ENCODE measurements at regions not wholly inside any gene's neighbourhood (a gene's known extent, or its start where the extent isn't known, plus 50 kb on each side); places are given as distances from the start of the nearest gene placed in this dataset.
"Not testable (repeated sequence)": the region's sequence is repeated elsewhere in the genome, so short reads cannot be mapped to it uniquely, and the experiment has no call there.

- DNase-seq; intact Hi-C loops (cut with DNase I); ATAC-seq (ENCODE audit: poor library complexity): not testable (repeated sequence)
Observed at GRCh38 chr7:46039813-46040212, 118.7 kb upstream of the IGFBP3 start.

GRCh38 chr7:46035166-46035565, 114.1 kb upstream of the IGFBP3 start:
- intact Hi-C loops (cut with DNase I), result no loop called here
- DNase-seq, result no peak

DNA sequence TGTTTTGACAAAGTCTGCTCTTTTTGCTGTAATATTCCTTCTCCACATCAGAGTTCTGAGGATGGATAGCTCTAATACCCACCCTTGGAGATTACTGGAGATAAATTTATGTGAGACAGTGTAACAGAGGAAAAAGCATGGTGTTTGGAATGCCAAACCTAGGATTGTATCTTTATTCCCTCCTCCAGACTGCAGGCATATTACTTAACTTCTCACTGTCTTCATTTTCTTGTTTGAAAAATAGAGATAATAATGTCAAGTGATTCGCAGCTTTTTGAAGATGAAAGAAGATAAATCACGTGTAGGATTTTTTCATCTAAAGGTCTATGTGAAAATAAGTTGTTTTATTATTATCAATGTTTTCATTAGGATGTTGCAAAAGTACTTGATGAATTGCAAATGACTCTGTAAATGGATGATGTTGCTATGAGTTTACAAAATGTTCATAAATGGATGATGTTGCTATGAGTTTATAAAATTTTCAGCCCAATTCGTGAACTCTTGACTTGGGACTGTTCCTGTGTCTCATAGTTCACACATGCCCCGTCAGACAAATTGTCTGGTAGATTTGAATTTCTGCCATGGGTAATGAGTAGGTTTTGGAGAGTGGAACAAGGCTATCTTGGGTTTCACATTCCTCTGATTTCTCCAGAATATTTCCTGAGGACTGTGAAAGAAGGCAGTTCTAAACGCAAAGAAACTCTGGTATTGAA, 113.1 kb upstream of the IGFBP3 start:
- ATAC-seq (ENCODE audit: poor library complexity), result peak; percentile 42
- no peak for DNase-seq
- intact Hi-C loops (cut with DNase I), result no loop called here

More at GRCh38 chr7:46035166-46035565, 114.1 kb upstream of the IGFBP3 start:
- ATAC-seq (ENCODE audit: poor library complexity), result no peak

GRCh38 chr7:46033592-46033991, 112.5 kb upstream of the IGFBP3 start:
- intact Hi-C loops (cut with DNase I), result no loop called here
- ATAC-seq (ENCODE audit: poor library complexity) (peak; percentile 95), DNase-seq (peak; percentile 43)

DNA sequence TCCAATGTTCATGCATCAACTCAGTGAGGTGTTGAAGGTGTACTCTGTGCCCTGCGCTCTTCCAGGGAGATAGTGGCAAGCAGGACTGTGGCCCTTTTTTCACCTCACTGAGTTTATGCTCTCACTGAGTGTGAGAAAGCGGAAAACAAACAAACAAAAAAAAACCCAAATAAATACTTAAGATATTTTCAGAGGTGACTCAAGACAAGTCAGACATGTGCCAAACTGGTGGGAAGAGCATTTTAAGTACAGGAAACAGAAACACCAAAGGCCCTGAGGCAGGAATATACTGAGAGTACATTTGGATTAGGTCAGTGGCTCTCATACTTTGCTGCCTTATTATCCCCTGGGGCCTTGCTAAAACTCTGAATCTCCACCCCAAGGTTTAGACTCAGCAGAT, 111.9 kb upstream of the IGFBP3 start:
- intact Hi-C loops (cut with DNase I), result no loop called here
- DNase-seq, result no peak
- peak; percentile 9 for ATAC-seq (ENCODE audit: poor library complexity)

- ATAC-seq (ENCODE audit: poor library complexity) (no peak), DNase-seq (no peak)
- intact Hi-C loops (cut with DNase I), result no loop called here
Observed at GRCh38 chr7:46032353-46032752, 111.3 kb upstream of the IGFBP3 start.

DNA sequence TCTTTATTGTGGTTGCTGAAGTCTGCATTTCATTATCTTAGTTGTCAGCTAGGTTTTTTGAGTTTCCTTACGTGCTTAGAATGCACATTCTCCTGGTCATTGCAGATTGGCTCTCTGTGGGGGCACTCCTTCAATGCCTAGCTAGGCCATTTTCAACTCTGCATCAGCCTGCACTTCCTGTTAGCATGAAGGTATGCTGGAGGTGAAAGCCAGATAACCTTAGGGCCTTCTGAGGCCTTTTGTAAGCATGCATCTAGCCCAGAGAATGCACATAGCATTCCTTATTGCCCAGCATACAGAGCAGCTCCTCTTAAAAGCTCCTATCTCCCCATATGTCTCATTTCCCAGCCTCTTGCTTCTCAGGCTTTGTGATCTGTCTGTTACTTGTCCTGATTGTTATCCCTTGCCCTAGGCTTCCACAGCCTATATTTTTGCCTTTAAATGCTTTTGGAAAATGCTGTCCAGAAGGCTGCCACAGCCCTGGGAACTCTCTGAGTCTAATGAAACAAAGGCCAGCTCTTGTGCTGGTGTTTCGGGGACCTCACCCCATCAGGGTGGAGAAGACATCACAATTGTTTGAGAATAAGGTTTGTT, 108.1 kb upstream of the IGFBP3 start:
- DNase-seq (no peak), ATAC-seq (ENCODE audit: poor library complexity) (no peak)
- intact Hi-C loops (cut with DNase I), result no loop called here

- DNase-seq, result no peak
- intact Hi-C loops (cut with DNase I), result no loop called here
Observed at GRCh38 chr7:46028246-46028645, 107.2 kb upstream of the IGFBP3 start.

DNA sequence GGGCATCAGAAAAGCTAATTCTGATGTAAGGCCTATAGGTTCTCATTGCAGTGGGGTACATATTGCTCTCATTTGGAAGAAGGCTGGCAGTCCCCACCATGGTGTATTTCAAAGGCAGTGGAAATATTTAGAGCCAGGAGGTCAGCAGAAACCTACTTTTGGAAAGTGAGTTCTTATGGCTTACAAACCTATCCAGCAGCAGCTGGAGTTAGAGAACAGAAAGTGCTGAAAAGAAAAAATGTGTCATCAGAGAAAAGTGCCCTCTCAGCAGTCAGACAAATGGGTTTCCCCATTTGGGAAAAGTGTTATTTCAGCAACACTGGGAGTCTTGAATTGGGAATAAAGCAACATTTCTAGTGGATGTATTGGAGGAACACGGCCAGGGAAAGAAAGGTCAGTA, 105.7 kb upstream of the IGFBP3 start:
- DNase-seq, result no peak
- intact Hi-C loops (cut with DNase I), result no loop called here
- ATAC-seq (ENCODE audit: poor library complexity), result no peak

More at GRCh38 chr7:46028246-46028645, 107.2 kb upstream of the IGFBP3 start:
- no peak for ATAC-seq (ENCODE audit: poor library complexity)

DNA sequence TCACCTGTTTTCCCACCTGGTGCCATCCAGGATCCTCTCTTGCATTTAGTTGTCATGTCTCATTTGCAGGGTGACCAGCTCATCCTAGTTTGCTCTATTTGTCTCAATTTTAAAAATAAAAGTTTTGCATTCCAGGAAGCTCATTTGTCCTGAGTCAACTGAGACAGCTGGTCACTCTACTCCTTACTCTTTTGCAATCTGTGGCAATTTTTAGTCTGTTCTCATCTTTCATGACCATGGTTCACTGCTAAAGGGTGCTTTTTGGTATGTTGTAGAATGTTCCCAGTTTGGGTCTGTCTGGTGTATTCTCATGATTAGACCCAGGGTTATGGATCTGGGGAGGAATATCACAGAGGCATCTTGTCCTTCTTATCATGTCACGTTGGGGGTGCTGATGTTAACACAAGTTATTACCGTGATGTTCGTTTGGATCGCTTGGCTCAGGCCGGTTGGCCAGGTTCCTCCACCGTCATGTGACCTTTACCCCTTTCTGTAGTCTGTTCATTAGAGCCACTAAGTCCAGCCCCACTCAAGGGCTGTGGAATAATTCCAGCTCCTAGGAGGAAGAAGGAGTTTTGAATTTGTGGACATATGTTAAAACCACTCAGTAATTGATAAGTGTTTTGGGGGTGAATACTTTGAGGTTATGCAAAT, 103.3 kb upstream of the IGFBP3 start:
- intact Hi-C loops (cut with DNase I), result no loop called here
- DNase-seq (no peak), ATAC-seq (ENCODE audit: poor library complexity) (no peak)

DNA sequence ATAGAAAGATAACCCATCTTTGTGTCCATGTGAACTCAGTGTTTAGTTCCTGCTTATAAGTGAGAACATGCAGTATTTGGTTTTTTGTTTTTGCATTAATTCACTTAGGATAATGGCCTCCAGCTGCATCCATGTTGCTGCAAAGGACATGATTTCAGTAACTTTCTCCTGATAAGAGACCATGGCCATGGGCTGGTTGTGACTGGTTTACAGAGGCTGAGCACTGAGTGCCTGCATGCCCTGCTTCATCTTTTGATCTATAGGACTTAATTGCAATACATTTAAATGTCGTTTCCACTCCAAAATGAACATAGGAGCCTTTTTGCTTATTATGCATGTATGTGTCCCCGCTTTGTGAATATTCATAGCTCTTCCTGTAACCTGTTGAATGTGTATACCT, 101.3 kb upstream of the IGFBP3 start:
- intact Hi-C loops (cut with DNase I), result no loop called here
- DNase-seq (no peak), ATAC-seq (ENCODE audit: poor library complexity) (no peak)

GRCh38 chr7:46015107-46015868, 94.2 kb upstream of the IGFBP3 start:
- ATAC-seq (ENCODE audit: poor library complexity) (peak; percentile 68), DNase-seq (peak; percentile 79)
- intact Hi-C loops (cut with DNase I), result no loop called here

DNA sequence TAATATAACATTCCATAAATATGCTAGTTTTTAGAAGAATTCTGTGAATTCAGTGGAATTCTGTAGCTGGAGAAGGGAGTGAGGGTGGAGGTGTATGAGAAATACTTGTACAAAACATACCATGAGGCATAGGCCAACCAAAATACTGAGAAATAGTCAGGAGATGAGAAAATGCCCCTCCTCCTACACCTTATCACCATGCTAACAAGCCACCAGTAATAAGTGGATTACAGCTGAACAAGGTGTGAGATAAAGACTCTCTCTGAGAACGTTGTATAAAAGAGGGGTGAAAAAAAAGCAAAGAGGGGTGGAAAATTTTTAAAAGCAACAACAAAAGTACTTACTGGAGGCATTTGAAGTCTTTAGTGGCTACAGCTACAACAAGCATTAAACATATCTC, 90.4 kb upstream of the IGFBP3 start:
- no peak for DNase-seq
- no peak for ATAC-seq (ENCODE audit: poor library complexity)
- intact Hi-C loops (cut with DNase I), result no loop called here

GRCh38 chr7:46011059-46011458, 90.0 kb upstream of the IGFBP3 start:
- intact Hi-C loops (cut with DNase I), result no loop called here
- DNase-seq (no peak), ATAC-seq (ENCODE audit: poor library complexity) (no peak)

DNA sequence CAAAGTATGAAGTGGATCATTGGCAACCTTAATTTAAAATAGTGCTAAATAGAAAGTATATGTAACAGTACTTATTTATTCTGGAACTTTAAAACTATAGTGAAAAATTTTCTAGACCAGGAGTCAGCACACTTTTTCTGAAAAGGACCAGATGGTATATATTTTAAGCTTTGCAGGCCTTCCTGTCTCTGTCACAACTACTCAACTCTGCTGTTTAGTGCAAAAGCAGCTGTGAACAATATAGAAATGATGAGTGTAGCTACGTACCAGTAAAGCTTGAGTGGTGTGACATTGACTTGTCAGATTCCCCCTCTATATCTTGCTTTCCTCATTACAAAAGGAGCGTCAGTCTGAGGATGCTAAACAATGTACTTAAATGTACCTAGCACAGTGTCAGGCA, 88.1 kb upstream of the IGFBP3 start:
- no peak for DNase-seq
- ATAC-seq (ENCODE audit: poor library complexity), result no peak
- intact Hi-C loops (cut with DNase I), result no loop called here

- ATAC-seq (ENCODE audit: poor library complexity), result peak; percentile 69
Observed at GRCh38 chr7:46007990-46008643, 87.0 kb upstream of the IGFBP3 start.

DNA sequence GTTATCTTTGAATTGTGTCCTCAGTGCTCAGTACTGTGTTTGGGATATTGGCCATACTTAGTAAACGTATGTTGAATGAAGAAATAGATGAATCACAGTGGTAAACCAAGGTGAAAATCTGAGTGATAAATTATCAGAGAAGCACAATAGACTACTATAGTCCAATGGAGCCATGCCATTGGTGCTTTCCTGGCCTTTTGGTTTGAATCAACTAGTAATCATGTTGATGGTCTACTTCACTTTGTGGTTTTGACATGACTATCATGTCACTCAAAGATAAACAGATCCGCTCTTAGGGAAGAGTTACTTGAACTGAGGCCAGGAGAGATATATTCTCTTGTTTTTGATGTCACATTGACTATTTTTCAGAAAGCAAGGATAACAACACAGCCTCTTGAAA, 86.1 kb upstream of the IGFBP3 start:
- ATAC-seq (ENCODE audit: poor library complexity) (no peak), DNase-seq (no peak)
- intact Hi-C loops (cut with DNase I), result no loop called here

More at GRCh38 chr7:46007990-46008643, 87.0 kb upstream of the IGFBP3 start:
- intact Hi-C loops (cut with DNase I), result no loop called here
- no peak for DNase-seq

GRCh38 chr7:46006723-46007122, 85.7 kb upstream of the IGFBP3 start:
- intact Hi-C loops (cut with DNase I), result no loop called here
- ATAC-seq (ENCODE audit: poor library complexity) (no peak), DNase-seq (no peak)

GRCh38 chr7:46006212-46006611, 85.1 kb upstream of the IGFBP3 start:
- ATAC-seq (ENCODE audit: poor library complexity) (no peak), DNase-seq (no peak)
- intact Hi-C loops (cut with DNase I), result no loop called here
